Anterior cingulate cortex (tissue), 58 donors: ENCODE measurements at regions not wholly inside any gene's neighbourhood (a gene's known extent, or its start where the extent isn't known, plus 50 kb on each side); places are given as distances from the start of the nearest gene placed in this dataset.

Experiments
- DNase-seq, 58 donors: peaks; one replicate each; lab custom pipeline; 2025; lab: John Stamatoyannopoulos, UW

GRCh38 chr1:88230126-88230525, 453.9 kb upstream of the PKN2 start:
- DNase-seq = no peak

GRCh38 chr1:88237058-88237457, 447.0 kb upstream of the PKN2 start:
- peak in 9 of 58 donors; percentile 0 to 28 (median 12) for DNase-seq

- no peak for DNase-seq
Measured at GRCh38 chr1:88239205-88239604, 444.9 kb upstream of the PKN2 start.

- no peak for DNase-seq
Measured at GRCh38 chr1:88247666-88248065, 436.4 kb upstream of the PKN2 start.

GRCh38 chr1:88250915-88251314, 433.2 kb upstream of the PKN2 start:
- no peak for DNase-seq

- DNase-seq = no peak
Measured at GRCh38 chr1:88252745-88253144, 431.3 kb upstream of the PKN2 start.

- DNase-seq = no peak
Measured at GRCh38 chr1:88265606-88266005, 418.5 kb upstream of the PKN2 start.

GRCh38 chr1:88266051-88266450, 418.0 kb upstream of the PKN2 start:
- DNase-seq = no peak

- no peak for DNase-seq
Measured at GRCh38 chr1:88272216-88272615, 411.9 kb upstream of the PKN2 start.

GRCh38 chr1:88274431-88274830, 409.6 kb upstream of the PKN2 start:
- no peak for DNase-seq

GRCh38 chr1:88275259-88275862, 408.7 kb upstream of the PKN2 start:
- no peak for DNase-seq

GRCh38 chr1:88276163-88276562, 407.9 kb upstream of the PKN2 start:
- no peak for DNase-seq

- no peak for DNase-seq
Measured at GRCh38 chr1:88284066-88284465, 400.0 kb upstream of the PKN2 start.

GRCh38 chr1:88284666-88285366, 399.3 kb upstream of the PKN2 start:
- no peak for DNase-seq

- DNase-seq = no peak
Measured at GRCh38 chr1:88286716-88287115, 397.4 kb upstream of the PKN2 start.

- no peak for DNase-seq
Measured at GRCh38 chr1:88288571-88288970, 395.5 kb upstream of the PKN2 start.

- no peak for DNase-seq
Measured at GRCh38 chr1:88289401-88290102, 394.5 kb upstream of the PKN2 start.

GRCh38 chr1:88291611-88292354, 392.3 kb upstream of the PKN2 start:
- DNase-seq = no peak

- no peak for DNase-seq
Measured at GRCh38 chr1:88293691-88294190, 390.3 kb upstream of the PKN2 start.

- no peak for DNase-seq
Measured at GRCh38 chr1:88296227-88296626, 387.8 kb upstream of the PKN2 start.

GRCh38 chr1:88296642-88297041, 387.4 kb upstream of the PKN2 start:
- no peak for DNase-seq
